Activated B cell treated with CpG ODN at 0.5 μM for 24 hours (primary cell): ENCODE measurements at regions not wholly inside any gene's neighbourhood (a gene's known extent, or its start where the extent isn't known, plus 50 kb on each side); places are given as distances from the start of the nearest gene placed in this dataset.
"Not testable (repeated sequence)": the region's sequence is repeated elsewhere in the genome, so short reads cannot be mapped to it uniquely, and the experiment has no call there.

Source experiments
- ATAC-seq: fragments of 200-7000 bp; cut with Tn5 transposase; one replicate; pipeline ENCODE4 v1.10.0; 2021; ENCODE audit warnings: low read depth, mild to moderate bottlenecking, moderate library complexity
- CTCF ChIA-PET: fragments of 350-600 bp; sonication (Branson Sonifier 250); formaldehyde crosslinking; loops from one replicate; lab custom pipeline; 2021; ENCODE audit warnings: antibody characterized with exemption; lab: Charles Lee
- POLR2A ChIA-PET: fragments of 350-600 bp; sonication (Branson Sonifier 250); formaldehyde crosslinking; loops from one replicate; lab custom pipeline; 2021; ENCODE audit warnings: antibody characterized with exemption; lab: Charles Lee
- DNase-seq: peaks from one replicate; pipeline ENCODE4 v3.0.0; 2022
- H3K27ac Mint-ChIP-seq: one replicate; pipeline ENCODE4 v1.8.0; 2020; ENCODE audit warnings: mixed read lengths
- H3K27me3 Mint-ChIP-seq: one replicate; pipeline ENCODE4 v1.8.0; 2021; ENCODE audit warnings: mixed read lengths
- H3K36me3 Mint-ChIP-seq: one replicate; pipeline ENCODE4 v1.8.0; 2021; ENCODE audit warnings: low read depth, mixed read lengths
- H3K4me1 Mint-ChIP-seq: one replicate; pipeline ENCODE4 v1.8.0; 2021; ENCODE audit warnings: mixed read lengths
- H3K4me3 Mint-ChIP-seq: one replicate; pipeline ENCODE4 v1.8.0; 2020; ENCODE audit warnings: mild to moderate bottlenecking, mixed read lengths
- H3K9me3 Mint-ChIP-seq: one replicate; pipeline ENCODE4 v1.8.0; 2020; ENCODE audit warnings: mixed read lengths
- CTCF ChIP-seq: fragments of 200-600 bp; IDR thresholded peaks from one replicate; pipeline ENCODE4 v1.8.0; 2022; ENCODE audit warnings: antibody characterized with exemption, mild to moderate bottlenecking
- intact Hi-C: fragments of 100-400 bp; cut with micrococcal nuclease; formaldehyde crosslinking; loops from one replicate; pipeline ENCODE4 v1.15.1; 2024

- no peak for DNase-seq
- POLR2A ChIA-PET: no interaction called here
- intact Hi-C loops: no loop called here
- Mint-ChIP-seq H3K27ac (no peak overlapping the region), H3K27me3 (no peaks in the 10 kb centered on the region), H3K4me3 (no peak overlapping the region), H3K4me1 (no peaks in the 10 kb centered on the region), H3K9me3 (no peaks in the 10 kb centered on the region), H3K36me3 (no peaks in the 10 kb centered on the region)
- TF ChIP-seq CTCF: no peak
- ATAC-seq: no peak
- CTCF ChIA-PET: no interaction called here
Measured at GRCh38 chr6:11931296-11932035, 80.6 kb upstream of the HIVEP1 start.

GRCh38 chr6:11930834-11931233 lies 81.3 kb upstream of the HIVEP1 start:
- ATAC-seq, H3K36me3 Mint-ChIP-seq, CTCF ChIA-PET, DNase-seq, H3K9me3 Mint-ChIP-seq, H3K4me1 Mint-ChIP-seq, intact Hi-C loops, H3K4me3 Mint-ChIP-seq, H3K27me3 Mint-ChIP-seq, H3K27ac Mint-ChIP-seq, POLR2A ChIA-PET: not testable (repeated sequence)

GRCh38 chr6:11930240-11930639 lies 81.9 kb upstream of the HIVEP1 start:
- no peak for TF ChIP-seq CTCF
- H3K36me3 Mint-ChIP-seq: no peaks in the 10 kb centered on the region
- no peak for ATAC-seq
- H3K9me3 Mint-ChIP-seq: no peaks in the 10 kb centered on the region
- POLR2A ChIA-PET: interaction anchor here (0.8 kb wide), 1 partner anchor 82 kb away, joined by 5 read pairs; the partner anchor contains the start of gene HIVEP1
- H3K4me1 Mint-ChIP-seq: no peaks in the 10 kb centered on the region
- H3K27me3 Mint-ChIP-seq: no peaks in the 10 kb centered on the region
- H3K4me3 Mint-ChIP-seq: no peak overlapping the region
- intact Hi-C loops: no loop called here
- H3K27ac Mint-ChIP-seq: no peak overlapping the region
- CTCF ChIA-PET: no interaction called here
- no peak for DNase-seq

- CTCF ChIA-PET: no interaction called here
- POLR2A ChIA-PET: interaction anchor here (0.6 to 0.8 kb wide), 2 partner anchors 14 to 83 kb away, joined by 5 read pairs; partner anchors contain the start of gene HIVEP1
- Mint-ChIP-seq H3K27ac (no peak overlapping the region), H3K9me3 (no peaks in the 10 kb centered on the region), H3K36me3 (no peaks in the 10 kb centered on the region), H3K4me3 (no peak overlapping the region), H3K4me1 (no peaks in the 10 kb centered on the region), H3K27me3 (no peaks in the 10 kb centered on the region)
- TF ChIP-seq CTCF: no peak
- DNase-seq (no peak), ATAC-seq (no peak)
- intact Hi-C loops: no loop called here
Measured at GRCh38 chr6:11929241-11929835, 82.8 kb upstream of the HIVEP1 start.

- no peaks in the 10 kb centered on the region for H3K36me3 Mint-ChIP-seq
Measured at GRCh38 chr6:11926594-11927407, 85.3 kb upstream of the HIVEP1 start.

More at GRCh38 chr6:11926594-11927407, 85.3 kb upstream of the HIVEP1 start:
- ChIA-PET CTCF (interaction anchor here (0.6 kb wide), 1 partner anchor 70 kb away, joined by 3 read pairs; no protein-coding TSS in a partner anchor), POLR2A (no interaction called here)
- ATAC-seq (no peak), DNase-seq (no peak)
- no peak overlapping the region for H3K27ac Mint-ChIP-seq
- no peak overlapping the region for H3K4me3 Mint-ChIP-seq
- H3K9me3 Mint-ChIP-seq: no peaks in the 10 kb centered on the region
- intact Hi-C loops: no loop called here
- no peaks in the 10 kb centered on the region for H3K27me3 Mint-ChIP-seq
- no peaks in the 10 kb centered on the region for H3K4me1 Mint-ChIP-seq
- TF ChIP-seq CTCF: no peak
